ENCODE measurements at regions not wholly inside any gene's neighbourhood (a gene's known extent, or its start where the extent isn't known, plus 50 kb on each side); places are given as distances from the start of the nearest gene placed in this dataset.

DNA sequence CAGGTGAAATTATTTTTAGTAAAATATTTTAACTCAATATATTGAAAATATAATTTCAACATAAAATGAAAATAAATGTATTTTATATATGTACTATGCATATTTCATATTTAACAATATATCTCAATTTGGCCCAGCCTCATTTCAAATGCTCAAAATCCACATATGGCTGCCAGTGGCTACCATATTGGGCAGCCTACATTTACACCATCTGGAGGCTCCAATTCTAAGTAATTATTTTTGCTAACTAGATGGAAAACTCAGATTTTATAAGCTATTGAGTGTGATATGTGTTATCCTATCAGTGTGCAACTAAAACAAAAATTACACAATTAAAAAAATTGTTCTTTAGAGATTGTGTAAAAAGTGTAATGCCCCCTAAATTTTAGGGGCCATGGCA, 96.9 kb downstream of the SOX4 start:
- TF ChIP-seq, protein P1, sequence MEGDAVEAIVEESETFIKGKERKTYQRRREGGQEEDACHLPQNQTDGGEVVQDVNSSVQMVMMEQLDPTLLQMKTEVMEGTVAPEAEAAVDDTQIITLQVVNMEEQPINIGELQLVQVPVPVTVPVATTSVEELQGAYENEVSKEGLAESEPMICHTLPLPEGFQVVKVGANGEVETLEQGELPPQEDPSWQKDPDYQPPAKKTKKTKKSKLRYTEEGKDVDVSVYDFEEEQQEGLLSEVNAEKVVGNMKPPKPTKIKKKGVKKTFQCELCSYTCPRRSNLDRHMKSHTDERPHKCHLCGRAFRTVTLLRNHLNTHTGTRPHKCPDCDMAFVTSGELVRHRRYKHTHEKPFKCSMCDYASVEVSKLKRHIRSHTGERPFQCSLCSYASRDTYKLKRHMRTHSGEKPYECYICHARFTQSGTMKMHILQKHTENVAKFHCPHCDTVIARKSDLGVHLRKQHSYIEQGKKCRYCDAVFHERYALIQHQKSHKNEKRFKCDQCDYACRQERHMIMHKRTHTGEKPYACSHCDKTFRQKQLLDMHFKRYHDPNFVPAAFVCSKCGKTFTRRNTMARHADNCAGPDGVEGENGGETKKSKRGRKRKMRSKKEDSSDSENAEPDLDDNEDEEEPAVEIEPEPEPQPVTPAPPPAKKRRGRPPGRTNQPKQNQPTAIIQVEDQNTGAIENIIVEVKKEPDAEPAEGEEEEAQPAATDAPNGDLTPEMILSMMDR (IDR thresholded peaks at IDR 0.05; ENCODE audit: insufficient read depth, low read length) = no peak
- no peak for TF ChIP-seq POLR2AphosphoS5 (IDR thresholded peaks at IDR 0.05; ENCODE audit: low read depth)
